Mucosa of descending colon (tissue), 3 donors: ENCODE measurements at regions not wholly inside any gene's neighbourhood (a gene's known extent, or its start where the extent isn't known, plus 50 kb on each side); places are given as distances from the start of the nearest gene placed in this dataset.

ENCODE experiments used
- ATAC-seq: fragments of 200-7000 bp; cut with Tn5 transposase; one replicate; pipeline ENCODE4 v1.9.1; 2020; ENCODE audit warnings: mild to moderate bottlenecking, moderate library complexity
- DNase-seq, 3 donors: peaks; one replicate each; pipeline ENCODE4 v3.0.0-alpha.2; 2020
- H3K36me3 ChIP-seq: fragments of 200-600 bp; one replicate; pipeline ENCODE4 v1.8.0; 2021; ENCODE audit warnings: low read depth, mild to moderate bottlenecking
- H3K4me1 ChIP-seq: fragments of 200-600 bp; one replicate; pipeline ENCODE4 v1.8.0; 2021; ENCODE audit warnings: low read depth, mild to moderate bottlenecking
- H3K4me3 ChIP-seq: fragments of 200-600 bp; one replicate; pipeline ENCODE4 v1.8.0; 2021; ENCODE audit warnings: mild to moderate bottlenecking
- H3K9me3 ChIP-seq: fragments of 200-600 bp; one replicate; pipeline ENCODE4 v1.8.0; 2021; ENCODE audit warnings: mild to moderate bottlenecking
- CTCF ChIP-seq: fragments of 200-600 bp; IDR thresholded peaks from one replicate; pipeline ENCODE4 v1.8.0; 2022; ENCODE audit warnings: antibody characterized with exemption, mild to moderate bottlenecking
- intact Hi-C, 2 donors: fragments of 100-400 bp; cut with DNase I in 1 of 2; cut with micrococcal nuclease in 1 of 2; formaldehyde crosslinking; loops; one replicate each; pipeline versions ENCODE4 v1.11.0 to v1.11.1; 2022; cut with DNase I, micrococcal nuclease
- donor health status: DM: no; HTN: no; CAD: no; lungs with moderate emphysema.
- donor health status: DM: no; HTN: no; CAD: no.
- donor health status: DM: no; HTN: yes; CAD: no.

GRCh38 chr1:55928576-55928975, 650.8 kb downstream of the PLPP3 start:
- no peak for ATAC-seq

GRCh38 chr1:55927702-55928290, 651.6 kb downstream of the PLPP3 start:
- ATAC-seq (no peak), DNase-seq (no peak)
- no peak for TF ChIP-seq CTCF
- H3K9me3 ChIP-seq, result no peaks in the 10 kb centered on the region
- peaks cover 7% of the 10 kb centered on the region for H3K4me1 ChIP-seq
- no peak overlapping the region for H3K4me3 ChIP-seq
- intact Hi-C loops, result no loop called here
- H3K36me3 ChIP-seq, result no peaks in the 10 kb centered on the region

More at GRCh38 chr1:55928576-55928975, 650.8 kb downstream of the PLPP3 start:
- intact Hi-C loops, result no loop called here
- H3K4me3 ChIP-seq, result no peak overlapping the region
- peaks cover 8% of the 10 kb centered on the region for H3K4me1 ChIP-seq
- TF ChIP-seq CTCF, result no peak
- no peaks in the 10 kb centered on the region for H3K9me3 ChIP-seq
- no peaks in the 10 kb centered on the region for H3K36me3 ChIP-seq
- no peak for DNase-seq

GRCh38 chr1:55926906-55927471, 652.4 kb downstream of the PLPP3 start:
- ATAC-seq, result no peak
- no peak for TF ChIP-seq CTCF

GRCh38 chr1:55916907-55917306, 662.5 kb downstream of the PLPP3 start:
- H3K4me1 ChIP-seq, result no peaks in the 10 kb centered on the region
- no peak for DNase-seq
- TF ChIP-seq CTCF, result no peak
- ATAC-seq, result no peak
- intact Hi-C loops, result no loop called here
- H3K9me3 ChIP-seq, result no peaks in the 10 kb centered on the region
- H3K4me3 ChIP-seq, result no peak overlapping the region
- no peaks in the 10 kb centered on the region for H3K36me3 ChIP-seq

More at GRCh38 chr1:55926906-55927471, 652.4 kb downstream of the PLPP3 start:
- Histone ChIP-seq H3K9me3 (no peaks in the 10 kb centered on the region), H3K4me1 (no peaks in the 10 kb centered on the region), H3K36me3 (no peaks in the 10 kb centered on the region), H3K4me3 (no peak overlapping the region)
- no peak for DNase-seq
- intact Hi-C loops, result no loop called here

GRCh38 chr1:55916481-55916880, 662.9 kb downstream of the PLPP3 start:
- TF ChIP-seq CTCF, result no peak
- Histone ChIP-seq H3K36me3 (no peaks in the 10 kb centered on the region), H3K4me3 (no peak overlapping the region), H3K9me3 (no peaks in the 10 kb centered on the region), H3K4me1 (no peaks in the 10 kb centered on the region)
- ATAC-seq (no peak), DNase-seq (no peak)
- intact Hi-C loops, result no loop called here
